GM21360 (cell line): ENCODE measurements at regions not wholly inside any gene's neighbourhood (a gene's known extent, or its start where the extent isn't known, plus 50 kb on each side); places are given as distances from the start of the nearest gene placed in this dataset.

Experiments
- ATAC-seq: cut with Tn5 transposase; IDR thresholded peaks from one replicate; pipeline ENCODE4 v1.9.1; 2021; ENCODE audit warnings: mild to moderate bottlenecking, moderate library complexity; ENCODE audit not compliant: unreplicated experiment

DNA sequence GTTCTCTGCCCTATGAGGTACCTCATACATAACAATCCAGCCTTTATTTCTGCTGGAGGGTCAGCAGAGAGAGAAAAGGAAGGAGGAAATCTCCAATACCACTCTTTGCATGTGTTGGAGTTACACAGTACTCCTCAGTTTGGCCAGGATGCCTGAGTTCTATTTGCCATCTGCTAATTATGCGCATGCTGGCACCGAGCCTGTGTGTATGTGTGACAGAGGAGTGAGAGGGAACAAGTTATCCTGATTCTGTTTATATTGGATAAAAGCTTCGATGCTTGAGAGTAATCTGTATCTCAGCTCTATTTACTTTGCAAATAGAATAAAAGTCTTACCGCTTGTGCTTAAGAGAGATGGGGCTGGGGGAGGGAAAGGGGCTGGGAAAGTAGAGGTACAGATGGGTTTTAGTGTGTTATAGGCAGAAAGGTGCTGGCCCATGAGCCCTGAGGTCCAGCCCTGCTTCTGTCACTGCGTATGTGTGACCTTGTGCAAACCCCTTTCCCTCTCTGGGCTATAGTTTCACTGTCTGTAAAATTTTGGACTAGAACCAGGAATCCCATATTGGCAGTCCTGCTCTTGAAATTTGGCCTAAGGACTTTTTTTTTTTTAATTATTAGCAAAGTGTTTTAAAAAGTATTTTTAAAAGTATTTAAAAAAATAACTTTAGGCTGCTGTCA lies 54.5 kb upstream of the PLXNA2 start:
- ATAC-seq = no peak

DNA sequence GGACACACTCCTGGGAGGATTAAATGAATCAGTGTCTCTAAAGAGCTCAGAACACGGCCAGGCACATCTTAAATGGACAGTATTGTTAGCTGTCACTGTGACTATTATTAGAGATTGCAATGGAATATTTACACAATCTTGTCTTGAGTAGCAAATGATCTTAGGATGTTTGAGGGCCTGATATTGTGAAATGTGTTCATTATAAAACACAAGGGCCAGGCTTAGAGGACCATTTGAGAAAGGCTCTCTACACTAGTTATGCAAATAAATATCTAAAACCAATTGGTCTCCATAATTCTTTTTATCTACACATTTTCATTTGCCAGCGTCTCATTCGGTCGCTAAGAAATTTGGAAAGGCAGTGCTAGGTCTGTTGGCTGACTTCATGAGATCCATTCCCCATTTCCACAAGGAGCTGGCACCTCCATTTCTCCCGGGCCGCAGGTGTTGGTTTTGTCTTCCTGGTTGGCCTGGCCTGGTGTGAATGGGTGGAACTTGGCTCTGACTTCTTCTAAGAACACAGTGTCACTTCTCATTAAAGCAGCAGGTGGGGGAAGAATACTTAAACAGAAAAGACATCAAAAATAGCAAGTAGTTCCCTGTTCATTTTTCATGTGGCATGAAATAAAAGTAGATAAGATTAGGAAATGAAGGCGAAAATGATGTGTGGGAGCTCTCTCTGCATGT lies 56.0 kb upstream of the PLXNA2 start:
- no peak for ATAC-seq

DNA sequence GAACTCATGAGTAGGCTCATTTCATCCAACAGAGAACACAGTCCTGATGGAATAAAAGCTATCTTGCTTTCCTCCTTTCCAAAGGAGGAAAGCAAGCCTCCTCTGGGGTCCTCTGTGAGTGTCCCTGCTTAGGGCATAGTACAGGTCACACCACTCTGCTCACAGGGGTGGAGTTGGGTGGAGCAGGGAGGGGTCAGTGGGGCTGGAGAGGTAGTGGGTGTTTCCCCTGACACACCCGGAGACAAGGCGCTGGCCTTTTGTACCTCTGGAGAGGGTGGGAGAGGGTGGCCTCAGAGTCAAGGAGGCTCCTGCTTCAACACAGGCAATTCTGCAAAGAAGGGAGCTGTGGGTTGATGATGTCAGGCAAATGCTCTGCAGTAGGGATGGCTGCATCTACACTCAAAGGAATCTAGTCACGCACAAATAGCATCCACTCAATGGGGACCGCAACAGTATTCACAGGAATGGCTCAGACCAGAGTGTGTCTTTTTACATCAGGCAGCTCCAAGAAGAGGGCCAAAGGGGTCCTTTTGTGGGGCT lies 58.6 kb upstream of the PLXNA2 start:
- ATAC-seq = no peak

GRCh38 chr1:208303743-208304712 lies 59.8 kb upstream of the PLXNA2 start:
- ATAC-seq = no peak

DNA sequence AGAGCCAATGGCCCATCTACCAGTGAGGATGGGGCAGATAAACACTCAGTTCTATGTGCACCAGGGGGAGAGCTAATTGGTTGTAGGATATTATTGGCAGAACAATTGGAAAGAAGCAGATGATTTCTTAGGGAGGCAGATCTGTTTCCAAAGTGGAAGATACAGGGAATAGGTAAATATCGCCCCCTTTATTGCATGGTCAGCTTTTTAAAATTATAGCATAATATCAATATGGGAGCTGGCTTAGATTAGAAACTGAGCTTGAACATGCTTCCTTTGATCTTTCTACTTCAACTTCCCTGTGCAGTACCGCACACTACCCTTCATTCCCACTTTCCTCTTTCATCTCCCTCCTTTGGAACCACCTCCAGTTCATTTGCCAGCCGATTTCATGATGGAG lies 64.0 kb upstream of the PLXNA2 start:
- ATAC-seq = no peak

GRCh38 chr1:208309771-208310170 lies 65.6 kb upstream of the PLXNA2 start:
- no peak for ATAC-seq

DNA sequence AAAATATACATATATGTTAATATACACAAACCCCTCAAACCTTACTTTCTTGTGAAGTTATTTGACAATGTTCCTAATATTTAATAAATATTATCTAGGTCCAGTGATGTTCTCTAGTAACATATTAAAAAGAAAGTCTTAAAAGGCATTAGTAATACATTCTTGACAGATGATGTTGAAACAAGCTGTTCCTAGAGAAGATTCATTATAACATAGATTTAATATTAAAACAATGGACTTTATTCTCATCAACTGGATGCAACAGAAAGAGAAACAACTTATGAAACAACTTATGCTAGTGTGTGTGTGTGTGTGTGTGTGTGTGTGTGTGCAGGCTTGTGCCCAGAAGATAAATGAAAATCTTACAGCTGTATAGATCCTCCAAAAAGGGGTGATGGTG lies 68.5 kb upstream of the PLXNA2 start:
- no peak for ATAC-seq

DNA sequence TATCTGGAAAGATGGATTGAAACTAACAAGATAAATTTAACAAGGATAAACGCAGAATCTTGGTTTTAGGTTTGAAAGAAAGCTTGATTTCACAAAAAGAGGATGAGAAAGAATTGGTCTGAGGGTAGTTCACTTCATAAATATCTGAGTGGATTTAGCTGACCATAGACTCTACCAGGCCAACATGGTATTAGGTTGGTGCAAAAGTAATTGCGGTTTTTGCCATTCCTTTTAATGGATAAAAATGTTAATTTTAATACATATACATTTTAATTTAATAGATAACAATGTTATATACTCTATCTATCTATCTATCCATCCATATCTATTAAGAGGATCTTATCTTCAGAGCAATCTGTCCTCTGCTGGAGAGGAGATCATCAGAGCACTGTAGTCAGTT lies 70.2 kb upstream of the PLXNA2 start:
- ATAC-seq = no peak

DNA sequence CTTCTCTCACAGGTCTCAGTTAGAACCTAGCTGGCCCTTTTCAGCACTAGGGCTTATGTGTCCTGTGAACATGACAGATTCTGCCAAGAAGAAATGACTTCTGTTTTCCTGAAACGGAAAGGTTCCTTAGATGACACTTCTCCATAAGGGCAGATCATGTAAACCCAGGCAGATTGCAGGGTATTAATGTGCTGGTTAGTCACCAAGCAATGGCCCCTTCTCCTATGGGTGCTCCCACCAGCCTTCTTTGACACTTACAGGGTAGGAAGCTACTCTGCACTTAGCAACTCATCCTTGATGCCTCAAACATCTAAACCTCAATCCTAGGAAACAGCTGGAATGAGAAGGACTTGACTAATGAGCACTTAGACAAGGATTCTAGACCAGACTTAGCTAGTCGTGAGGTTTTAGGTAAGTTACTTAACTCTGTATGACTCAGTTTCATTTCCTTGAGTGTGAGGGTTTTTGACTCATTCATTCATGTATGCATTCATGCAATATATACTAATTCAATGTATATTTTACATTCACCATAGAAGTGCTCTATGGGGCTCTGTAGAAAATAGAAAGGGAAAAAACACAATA lies 74.1 kb upstream of the PLXNA2 start:
- no peak for ATAC-seq

DNA sequence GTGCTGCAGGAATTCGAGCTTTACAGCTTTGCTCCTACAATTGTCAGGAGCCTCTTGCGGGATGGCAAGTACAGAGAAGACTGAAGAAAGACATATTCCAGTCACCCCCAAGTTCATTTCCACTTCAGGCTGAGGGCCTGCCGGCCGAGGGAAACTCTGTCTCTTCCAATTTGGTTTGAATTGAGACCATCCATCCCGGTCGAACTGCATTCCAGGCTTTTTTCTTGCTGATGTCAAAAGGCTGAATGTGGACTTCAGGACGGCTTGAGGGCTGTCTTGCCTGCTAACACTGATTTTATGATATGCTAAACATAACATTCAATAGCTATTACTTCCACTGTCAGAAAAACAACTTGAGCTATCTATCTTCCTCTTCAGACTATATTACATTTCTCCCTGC lies 79.8 kb upstream of the PLXNA2 start:
- ATAC-seq = no peak

DNA sequence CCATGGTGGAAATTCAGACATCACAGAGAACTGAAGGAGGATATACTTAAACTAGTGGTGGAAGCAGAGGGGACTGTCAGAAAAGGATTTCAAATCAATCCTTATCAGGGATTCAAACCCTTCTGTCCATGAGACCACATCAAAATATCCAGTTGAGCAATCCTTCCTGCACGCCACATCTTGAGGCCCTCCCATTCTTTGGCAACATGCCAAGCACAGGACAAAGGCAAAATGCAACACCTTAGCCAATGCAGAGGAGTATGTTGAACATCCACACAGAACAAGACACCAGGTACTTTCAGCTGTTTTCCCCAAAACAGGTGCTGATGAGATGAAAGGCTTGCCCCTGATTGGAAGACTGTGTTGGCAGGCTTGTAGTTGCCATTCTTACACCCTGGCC lies 81.8 kb upstream of the PLXNA2 start:
- no peak for ATAC-seq

DNA sequence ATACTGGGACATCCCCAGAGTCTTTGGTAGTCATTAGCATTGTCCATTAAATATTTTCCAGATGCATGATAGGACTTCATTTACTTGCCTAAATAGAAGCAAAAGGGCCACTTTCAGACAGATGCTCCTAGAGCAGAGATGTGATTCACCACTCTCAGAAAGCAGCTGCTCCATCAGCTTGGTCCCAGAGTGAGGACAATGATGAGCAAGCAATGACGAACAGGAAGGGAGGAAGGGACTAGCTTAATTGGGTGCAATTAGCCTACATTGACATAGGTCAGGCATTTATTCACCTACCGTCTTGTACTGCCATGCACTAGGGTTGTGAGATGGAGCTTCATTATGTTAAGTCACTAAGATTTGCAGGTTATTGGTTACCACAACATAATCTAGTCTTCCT lies 85.1 kb upstream of the PLXNA2 start:
- no peak for ATAC-seq

GRCh38 chr1:208332036-208332773 lies 88.0 kb upstream of the PLXNA2 start:
- ATAC-seq = no peak

DNA sequence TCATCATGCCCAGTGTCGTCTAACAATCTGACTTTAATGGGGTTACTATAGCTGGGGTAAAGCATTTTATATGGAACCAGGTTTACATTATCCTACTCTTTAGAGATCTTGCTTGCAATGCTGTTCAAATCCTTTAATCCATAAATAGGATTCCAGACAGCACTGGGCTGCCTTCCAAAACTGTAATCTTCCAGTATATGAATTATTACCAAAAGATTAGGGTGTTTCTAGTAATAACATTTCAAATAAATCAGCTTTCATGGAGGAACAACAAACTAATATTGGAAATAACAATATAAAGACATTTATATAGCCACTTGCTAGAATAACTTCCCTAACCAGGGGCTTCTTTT lies 88.6 kb upstream of the PLXNA2 start:
- ATAC-seq = no peak

DNA sequence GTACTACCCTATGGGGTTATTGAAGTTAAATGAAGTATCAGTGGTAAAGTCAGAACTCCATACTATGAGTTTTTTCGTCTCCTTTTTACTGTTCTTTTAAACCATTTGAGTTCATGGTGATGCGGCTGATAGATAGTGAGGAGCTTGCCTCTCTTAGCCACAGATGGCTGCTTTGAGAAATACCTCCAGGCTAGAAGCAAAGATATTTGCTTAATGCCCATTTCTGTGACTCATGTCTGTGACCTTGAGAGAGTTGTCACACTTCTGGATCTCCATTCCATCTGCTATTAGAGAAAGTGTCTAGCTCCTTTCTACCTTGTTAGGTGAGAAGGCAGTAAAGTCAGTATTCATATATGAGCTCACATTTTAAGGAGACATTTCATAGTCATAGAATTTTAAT lies 89.5 kb upstream of the PLXNA2 start:
- ATAC-seq = no peak

DNA sequence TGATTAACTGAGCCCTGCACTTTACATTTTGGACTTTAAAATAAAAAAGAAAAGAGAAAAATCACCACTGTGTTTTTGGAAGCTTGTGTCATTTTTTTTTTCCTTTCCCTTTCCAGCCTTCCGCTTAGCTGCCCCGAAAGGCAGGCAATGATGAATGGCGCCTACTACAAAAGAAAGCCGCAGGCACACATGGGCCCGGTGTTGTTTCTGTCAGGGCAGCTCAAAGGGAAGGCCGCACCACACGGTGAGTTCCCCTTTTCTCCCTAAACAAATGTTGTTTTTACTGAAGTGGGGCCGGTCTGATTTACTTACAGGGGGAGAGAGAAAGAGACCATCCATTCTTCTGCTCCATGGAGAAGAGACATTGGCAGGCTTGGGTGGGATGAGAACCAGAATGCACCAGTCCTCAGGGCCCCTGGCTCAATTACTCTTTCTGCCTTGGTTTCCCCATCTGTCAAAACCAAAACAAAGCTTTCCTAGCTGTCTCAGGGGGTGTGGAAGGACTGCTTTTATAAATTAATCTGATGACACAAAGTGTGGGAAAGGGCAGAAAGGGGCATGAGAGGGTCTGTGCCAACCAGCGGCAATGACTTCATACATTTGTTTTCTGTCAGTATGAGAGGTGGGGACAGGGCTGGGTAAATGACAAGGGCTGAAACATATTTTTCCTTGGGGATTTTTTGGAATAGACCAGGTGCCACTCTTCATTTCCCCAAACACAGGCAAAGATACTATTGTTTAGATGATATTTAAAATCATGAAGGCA lies 91.4 kb upstream of the PLXNA2 start:
- ATAC-seq = no peak

- no peak for ATAC-seq
These were observed 91.9 kb upstream of the PLXNA2 start for GRCh38 chr1:208336137-208336518.

DNA sequence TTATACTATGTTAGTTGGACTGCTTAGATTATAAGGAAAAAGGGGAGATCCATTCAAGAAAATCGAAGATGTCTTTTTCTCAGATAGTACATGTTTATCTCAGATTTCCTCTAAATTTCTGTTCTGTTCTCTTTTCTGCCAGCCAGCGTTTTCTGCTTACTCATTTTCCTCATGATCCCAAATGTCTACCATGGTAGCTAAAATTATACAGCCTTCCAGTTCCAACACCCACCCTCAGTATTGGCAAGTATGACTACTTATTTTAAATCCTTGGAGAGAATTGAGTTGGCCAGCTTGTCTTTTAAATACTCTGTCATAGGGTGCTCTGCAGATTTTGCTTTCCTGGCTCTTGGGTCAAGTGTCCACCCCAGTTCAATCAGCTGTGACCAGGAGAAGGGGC lies 95.7 kb upstream of the PLXNA2 start:
- no peak for ATAC-seq

DNA sequence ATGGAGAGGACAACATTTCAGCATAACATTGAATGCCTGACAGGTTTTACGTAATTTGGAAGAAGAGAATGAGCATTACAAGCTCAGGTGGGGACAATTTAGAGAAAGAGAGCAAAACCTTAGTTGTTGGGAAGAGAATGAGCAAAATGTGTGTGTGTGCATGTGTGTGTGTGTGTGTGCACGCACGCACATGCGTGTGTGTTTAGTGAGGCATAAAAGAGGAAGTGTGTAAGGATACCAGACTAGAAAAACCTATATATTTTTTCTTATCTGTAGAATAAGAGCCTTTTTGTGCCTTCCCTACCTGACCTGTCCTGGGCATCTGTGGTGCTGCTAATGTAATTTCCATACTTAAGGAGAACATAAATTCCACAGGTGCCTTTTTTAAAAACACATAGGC lies 99.0 kb upstream of the PLXNA2 start:
- ATAC-seq = no peak
